Fibroblast of lung (primary cell): ENCODE measurements at regions not wholly inside any gene's neighbourhood (a gene's known extent, or its start where the extent isn't known, plus 50 kb on each side); places are given as distances from the start of the nearest gene placed in this dataset.

Experiments
- DNase-seq, 2 donors: peaks; one replicate each; pipeline versions ENCODE4 v3.0.0 to v3.0.0-alpha.2; 2010; ENCODE audit warnings: low read depth in 2 of 2
- H2AFZ ChIP-seq: 2 replicates; pipeline ENCODE4 v1.5.1; 2012; ENCODE audit warnings: low read length, control low read depth, inconsistent platforms
- H3K27ac ChIP-seq: 2 replicates; pipeline ENCODE4 v1.5.1; 2011; ENCODE audit warnings: low read length, control low read depth; ENCODE audit not compliant: insufficient read depth
- H3K27me3 ChIP-seq: 2 replicates; pipeline ENCODE4 v1.5.1; 2011; ENCODE audit warnings: mild to moderate bottlenecking, low read length; ENCODE audit not compliant: control insufficient read depth, insufficient read depth
- H3K36me3 ChIP-seq: 2 replicates; pipeline ENCODE4 v1.5.1; 2011; ENCODE audit warnings: low read length; ENCODE audit not compliant: control insufficient read depth, insufficient read depth
- H3K4me1 ChIP-seq: 2 replicates; pipeline ENCODE4 v1.5.1; 2011; ENCODE audit warnings: low read length; ENCODE audit not compliant: control insufficient read depth, insufficient read depth; ENCODE audit errors: extremely low read depth
- H3K4me2 ChIP-seq: 2 replicates; pipeline ENCODE4 v1.5.1; 2011; ENCODE audit warnings: low read length, control low read depth; ENCODE audit not compliant: insufficient read depth; ENCODE audit errors: extremely low read depth
- H3K4me3 ChIP-seq, 4 experiments: fragments of 200-600 bp in 1 of 4; sonication (generic) in 1 of 4; replicated peaks in 1 of 4; 2 replicates each; pipeline ENCODE4 v1.5.1; 2011 to 2016; ENCODE audit warnings: low read length in 4 of 4, low read depth in 3 of 4, mild to moderate bottlenecking in 3 of 4, control low read depth in 2 of 4, inconsistent platforms in 1 of 4, mixed read lengths in 1 of 4; ENCODE audit not compliant: insufficient read depth in 1 of 4; ENCODE audit errors: control extremely low read depth in 1 of 4
- H3K79me2 ChIP-seq: 2 replicates; pipeline ENCODE4 v1.5.1; 2012; ENCODE audit warnings: mild to moderate bottlenecking, low read length, inconsistent platforms; ENCODE audit not compliant: control insufficient read depth, insufficient read depth
- H3K9ac ChIP-seq: 2 replicates; pipeline ENCODE4 v1.5.1; 2011; ENCODE audit warnings: mild to moderate bottlenecking, low read length, control low read depth; ENCODE audit not compliant: insufficient read depth
- H3K9me3 ChIP-seq: 2 replicates; pipeline ENCODE4 v1.5.1; 2012; ENCODE audit warnings: low read depth, low read length; ENCODE audit not compliant: control insufficient read depth, insufficient read depth
- H4K20me1 ChIP-seq: 2 replicates; pipeline ENCODE4 v1.5.1; 2011; ENCODE audit warnings: low read length; ENCODE audit not compliant: control insufficient read depth, insufficient read depth; ENCODE audit errors: extremely low read depth
- EZH2 ChIP-seq: IDR thresholded peaks from 2 replicates; pipeline ENCODE4 v1.5.1; 2012; ENCODE audit warnings: low read length, control low read depth, mild to moderate bottlenecking; ENCODE audit errors: missing control alignments
- TF ChIP-seq, protein P1 (sequence below), 2 donors: IDR thresholded peaks in 1 of 2; conservative IDR thresholded peaks in 1 of 2; 1 replicate in 1 of 2; 2 replicates in 1 of 2; pipeline ENCODE4 v1.5.1; 2011 to 2012; ENCODE audit warnings: low read length in 2 of 2, control low read depth in 1 of 2, inconsistent platforms in 1 of 2, low read depth in 1 of 2, mild to moderate bottlenecking in 1 of 2

DNA sequence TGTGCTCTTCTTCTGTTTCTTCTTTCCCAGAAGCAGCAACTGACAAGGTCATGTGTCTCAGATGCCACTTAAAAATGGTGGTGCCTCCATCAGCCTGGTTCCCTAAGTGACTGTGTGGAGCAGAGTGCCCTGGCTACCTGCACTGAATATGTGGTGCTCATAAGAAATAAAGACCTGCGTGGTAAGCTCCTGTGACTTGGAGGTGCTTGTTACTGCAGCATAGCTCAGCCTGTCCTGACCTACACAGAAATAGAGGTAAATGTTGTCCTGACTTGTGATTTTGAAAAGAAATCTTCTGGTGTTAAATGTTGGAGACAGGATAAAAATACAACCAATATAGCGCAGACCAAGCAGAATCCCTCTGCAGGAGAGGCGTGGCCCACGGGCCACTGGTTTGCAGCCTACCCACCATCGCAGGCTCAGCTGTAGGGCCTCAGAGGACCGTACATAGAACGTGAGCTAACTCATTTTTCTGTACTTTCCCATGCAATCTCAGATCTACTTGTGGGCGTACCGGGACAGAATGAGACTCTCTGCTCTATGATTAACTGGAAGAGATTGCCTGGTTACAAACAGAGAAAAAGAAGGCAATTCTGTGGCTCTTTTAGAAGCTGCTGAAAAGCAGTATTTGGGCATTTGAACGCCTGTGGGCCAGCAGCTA is 79.4 kb upstream of the UNC5A start:
- Histone ChIP-seq H3K4me2 (no peak overlapping the region), H3K9ac (no peak overlapping the region), H3K4me3 (no peak overlapping the region), H3K4me1 (no peaks in the 10 kb centered on the region), H3K9me3 (no peaks in the 10 kb centered on the region), H4K20me1 (no peaks in the 10 kb centered on the region), H2AFZ (no peak overlapping the region), H3K27me3 (peaks cover 44% of the 10 kb centered on the region), H3K36me3 (no peaks in the 10 kb centered on the region), H3K27ac (no peak overlapping the region), H3K79me2 (no peaks in the 10 kb centered on the region)
- TF ChIP-seq EZH2, result no peak
- TF ChIP-seq, protein P1, sequence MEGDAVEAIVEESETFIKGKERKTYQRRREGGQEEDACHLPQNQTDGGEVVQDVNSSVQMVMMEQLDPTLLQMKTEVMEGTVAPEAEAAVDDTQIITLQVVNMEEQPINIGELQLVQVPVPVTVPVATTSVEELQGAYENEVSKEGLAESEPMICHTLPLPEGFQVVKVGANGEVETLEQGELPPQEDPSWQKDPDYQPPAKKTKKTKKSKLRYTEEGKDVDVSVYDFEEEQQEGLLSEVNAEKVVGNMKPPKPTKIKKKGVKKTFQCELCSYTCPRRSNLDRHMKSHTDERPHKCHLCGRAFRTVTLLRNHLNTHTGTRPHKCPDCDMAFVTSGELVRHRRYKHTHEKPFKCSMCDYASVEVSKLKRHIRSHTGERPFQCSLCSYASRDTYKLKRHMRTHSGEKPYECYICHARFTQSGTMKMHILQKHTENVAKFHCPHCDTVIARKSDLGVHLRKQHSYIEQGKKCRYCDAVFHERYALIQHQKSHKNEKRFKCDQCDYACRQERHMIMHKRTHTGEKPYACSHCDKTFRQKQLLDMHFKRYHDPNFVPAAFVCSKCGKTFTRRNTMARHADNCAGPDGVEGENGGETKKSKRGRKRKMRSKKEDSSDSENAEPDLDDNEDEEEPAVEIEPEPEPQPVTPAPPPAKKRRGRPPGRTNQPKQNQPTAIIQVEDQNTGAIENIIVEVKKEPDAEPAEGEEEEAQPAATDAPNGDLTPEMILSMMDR (conservative IDR thresholded peaks at IDR 0.05 in 1 of 2, IDR thresholded peaks at IDR 0.05 in 1 of 2; ENCODE audit: low read depth in 1 of 2, low read length in 2 of 2), result no peak
- no peak for DNase-seq

DNA sequence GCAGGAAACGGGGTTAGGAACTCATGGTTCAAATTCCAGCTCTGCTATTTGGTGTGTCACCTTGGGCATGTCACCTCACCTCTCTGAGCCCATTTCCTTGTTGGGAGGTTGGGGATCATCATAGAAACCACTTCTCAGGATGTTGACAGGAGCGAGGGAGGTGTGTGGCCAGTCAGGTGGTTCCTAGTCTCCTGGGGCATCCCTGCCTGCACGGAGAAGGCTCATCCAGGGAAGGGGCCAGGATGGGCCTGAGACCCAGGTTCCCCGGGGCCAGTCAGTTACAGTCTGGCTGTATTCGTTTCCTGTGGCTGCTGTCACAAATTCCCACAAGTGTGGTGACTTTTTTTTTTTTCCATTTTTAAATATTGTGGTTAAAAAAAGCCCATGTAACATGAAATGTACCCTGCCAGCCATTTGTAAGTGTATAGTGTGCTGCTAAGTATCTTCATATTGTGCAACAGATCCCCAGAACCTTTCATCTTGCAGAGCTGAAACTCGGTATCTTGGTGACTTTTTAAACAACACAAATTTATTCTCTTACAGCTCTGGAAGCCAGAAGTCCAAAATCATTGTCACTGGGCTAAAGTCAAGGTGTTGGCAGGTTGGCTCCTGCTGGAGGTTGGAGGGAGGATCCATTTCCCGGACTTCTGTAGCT is 78.7 kb upstream of the UNC5A start:
- Histone ChIP-seq H3K27me3 (peaks cover 44% of the 10 kb centered on the region), H3K9me3 (no peaks in the 10 kb centered on the region), H3K4me1 (no peaks in the 10 kb centered on the region), H3K4me3 (no peak overlapping the region), H2AFZ (no peak overlapping the region), H3K79me2 (no peaks in the 10 kb centered on the region), H3K4me2 (no peak overlapping the region), H4K20me1 (no peaks in the 10 kb centered on the region), H3K36me3 (no peaks in the 10 kb centered on the region), H3K27ac (no peak overlapping the region), H3K9ac (no peak overlapping the region)
- DNase-seq, result no peak
- TF ChIP-seq, protein P1 (conservative IDR thresholded peaks at IDR 0.05 in 1 of 2, IDR thresholded peaks at IDR 0.05 in 1 of 2; ENCODE audit: low read depth in 1 of 2, low read length in 2 of 2), result no peak
- TF ChIP-seq EZH2, result peak; percentile 36

DNA sequence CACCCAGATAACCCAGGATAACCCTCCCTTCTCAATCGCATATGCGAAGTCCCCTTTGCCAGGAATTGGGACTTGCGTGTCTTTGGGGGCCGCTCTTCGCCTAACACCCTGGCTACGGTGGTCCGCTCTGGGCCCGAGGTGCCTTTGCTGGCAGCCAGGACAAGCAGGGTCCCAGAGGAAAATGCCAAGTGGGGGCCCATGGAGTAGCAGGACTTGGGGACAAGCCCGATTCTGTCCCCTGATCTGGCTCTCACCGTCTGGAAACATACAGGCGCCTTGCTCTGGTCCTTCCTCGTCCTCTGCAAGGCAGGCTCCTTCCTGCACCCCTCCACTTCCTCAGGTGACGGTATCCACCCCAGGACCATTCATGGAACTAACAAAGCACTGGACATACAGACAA is 78.1 kb upstream of the UNC5A start:
- TF ChIP-seq, protein P1 (conservative IDR thresholded peaks at IDR 0.05 in 1 of 2, IDR thresholded peaks at IDR 0.05 in 1 of 2; ENCODE audit: low read depth in 1 of 2, low read length in 2 of 2), result no peak
- TF ChIP-seq EZH2, result peak; percentile 18
- Histone ChIP-seq H3K27me3 (peaks cover 44% of the 10 kb centered on the region), H3K9me3 (no peaks in the 10 kb centered on the region), H3K27ac (no peak overlapping the region), H4K20me1 (no peaks in the 10 kb centered on the region), H3K4me1 (no peaks in the 10 kb centered on the region), H3K36me3 (no peaks in the 10 kb centered on the region), H3K4me3 (no peak overlapping the region), H3K79me2 (no peaks in the 10 kb centered on the region), H2AFZ (no peak overlapping the region), H3K4me2 (no peak overlapping the region), H3K9ac (no peak overlapping the region)
- no peak for DNase-seq
